ENCODE measurements at regions not wholly inside any gene's neighbourhood (a gene's known extent, or its start where the extent isn't known, plus 50 kb on each side); places are given as distances from the start of the nearest gene placed in this dataset.

- DNase-seq: peak in 1 of 2 donors; percentile 1
- H4K91ac ChIP-seq (ENCODE audit: low read depth, low read length): no peak overlapping the region
- H3K27me3 ChIP-seq (ENCODE audit: insufficient read depth, low read length): no peaks in the 10 kb centered on the region
- no peaks in the 10 kb centered on the region for H3K79me1 ChIP-seq (ENCODE audit: low read length)
- no peak overlapping the region for H3K18ac ChIP-seq (ENCODE audit: low read length)
- no peak overlapping the region for H2AK5ac ChIP-seq (ENCODE audit: low read length)
- H3K9me3 ChIP-seq (ENCODE audit: insufficient read depth, low read depth, low read length): no peaks in the 10 kb centered on the region
- no peak overlapping the region for H3K27ac ChIP-seq (ENCODE audit: low read depth, low read length)
- H3K4ac ChIP-seq (ENCODE audit: low read depth, low read length): no peak overlapping the region
- H3K36me3 ChIP-seq (ENCODE audit: control insufficient read depth in 1 of 2, insufficient read depth in 2 of 2, low read length in 2 of 2): no peaks in the 10 kb centered on the region
- no peaks in the 10 kb centered on the region for H3K4me1 ChIP-seq (ENCODE audit: control insufficient read depth in 1 of 2, insufficient read depth in 2 of 2, low read length in 2 of 2)
- no peak overlapping the region for H2BK120ac ChIP-seq (ENCODE audit: insufficient read depth, low read length, poor library complexity)
- no CpG with 5 or more reads among the region's 5 CpGs for WGBS (ENCODE audit: extremely low coverage, insufficient coverage, insufficient read length)
- H3K79me2 ChIP-seq (ENCODE audit: control insufficient read depth, insufficient read depth, low read length, poor library complexity): no peaks in the 10 kb centered on the region
- H3K23ac ChIP-seq (ENCODE audit: low read length): no peak overlapping the region
- H4K8ac ChIP-seq (ENCODE audit: low read depth, low read length): no peak overlapping the region
- H2AFZ ChIP-seq (ENCODE audit: insufficient read depth, low read length, poor library complexity): no peak overlapping the region
- no peak overlapping the region for H2BK5ac ChIP-seq (ENCODE audit: low read depth, low read length, poor library complexity)
- H4K12ac ChIP-seq (ENCODE audit: low read depth, low read length): no peak overlapping the region
- H3K4me3 ChIP-seq (ENCODE audit: low read depth, low read length): no peak overlapping the region
- H2BK12ac ChIP-seq (ENCODE audit: low read length): no peak overlapping the region
- no peak overlapping the region for H3K4me2 ChIP-seq (ENCODE audit: low read length)
- no peak overlapping the region for H3K9ac ChIP-seq (ENCODE audit: low read length)
- H3K14ac ChIP-seq (ENCODE audit: low read length): no peak overlapping the region
Observed at GRCh38 chrX:99549381-99549780, 860.7 kb downstream of the PCDH19 start.

DNA sequence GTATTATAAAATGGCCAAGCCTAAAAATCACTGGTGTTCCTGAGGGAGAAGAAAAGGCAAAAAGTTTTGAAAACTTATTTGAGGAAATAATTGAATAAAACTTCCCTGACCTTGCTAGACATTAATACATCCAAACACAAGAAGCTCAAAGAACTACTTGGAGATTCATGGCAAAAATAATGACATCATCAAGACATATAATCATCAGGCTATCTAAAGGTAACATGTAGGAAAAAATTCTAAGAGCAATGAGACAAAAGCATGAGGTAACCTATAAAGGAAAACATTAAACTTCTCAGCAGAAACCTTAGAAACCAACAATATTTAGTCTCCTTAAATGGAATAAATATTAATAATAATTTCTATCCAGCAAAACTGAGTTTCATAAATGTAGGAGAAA is 887.6 kb downstream of the PCDH19 start:
- H3K4me1 ChIP-seq (ENCODE audit: control insufficient read depth in 1 of 2, insufficient read depth in 2 of 2, low read length in 2 of 2): no peaks in the 10 kb centered on the region
- no peak overlapping the region for H3K18ac ChIP-seq (ENCODE audit: low read length)
- H2BK12ac ChIP-seq (ENCODE audit: low read length): no peak overlapping the region
- H2BK120ac ChIP-seq (ENCODE audit: insufficient read depth, low read length, poor library complexity): no peak overlapping the region
- H3K9ac ChIP-seq (ENCODE audit: low read length): no peak overlapping the region
- H4K91ac ChIP-seq (ENCODE audit: low read depth, low read length): no peak overlapping the region
- H3K14ac ChIP-seq (ENCODE audit: low read length): no peak overlapping the region
- no peaks in the 10 kb centered on the region for H3K79me2 ChIP-seq (ENCODE audit: control insufficient read depth, insufficient read depth, low read length, poor library complexity)
- no peak overlapping the region for H3K27ac ChIP-seq (ENCODE audit: low read depth, low read length)
- H2AFZ ChIP-seq (ENCODE audit: insufficient read depth, low read length, poor library complexity): no peak overlapping the region
- H3K4me2 ChIP-seq (ENCODE audit: low read length): no peak overlapping the region
- H3K23ac ChIP-seq (ENCODE audit: low read length): no peak overlapping the region
- no peak overlapping the region for H2BK5ac ChIP-seq (ENCODE audit: low read depth, low read length, poor library complexity)
- no peaks in the 10 kb centered on the region for H3K36me3 ChIP-seq (ENCODE audit: control insufficient read depth in 1 of 2, insufficient read depth in 2 of 2, low read length in 2 of 2)
- H2AK5ac ChIP-seq (ENCODE audit: low read length): no peak overlapping the region
- H3K79me1 ChIP-seq (ENCODE audit: low read length): no peaks in the 10 kb centered on the region
- no peak overlapping the region for H3K4ac ChIP-seq (ENCODE audit: low read depth, low read length)
- H4K12ac ChIP-seq (ENCODE audit: low read depth, low read length): no peak overlapping the region
- no peak for DNase-seq
- no peak overlapping the region for H4K8ac ChIP-seq (ENCODE audit: low read depth, low read length)
- H3K9me3 ChIP-seq (ENCODE audit: insufficient read depth, low read depth, low read length): no peaks in the 10 kb centered on the region
- no peak overlapping the region for H3K4me3 ChIP-seq (ENCODE audit: low read depth, low read length)
- H3K27me3 ChIP-seq (ENCODE audit: insufficient read depth, low read length): no peaks in the 10 kb centered on the region

GRCh38 chrX:99507768-99508167 is 902.3 kb downstream of the PCDH19 start:
- H3K4me3 ChIP-seq (ENCODE audit: low read depth, low read length): no peak overlapping the region
- H3K79me2 ChIP-seq (ENCODE audit: control insufficient read depth, insufficient read depth, low read length, poor library complexity): no peaks in the 10 kb centered on the region
- no peak overlapping the region for H3K9ac ChIP-seq (ENCODE audit: low read length)
- H2BK5ac ChIP-seq (ENCODE audit: low read depth, low read length, poor library complexity): no peak overlapping the region
- no peak overlapping the region for H2BK120ac ChIP-seq (ENCODE audit: insufficient read depth, low read length, poor library complexity)
- no peak overlapping the region for H3K4ac ChIP-seq (ENCODE audit: low read depth, low read length)
- H3K14ac ChIP-seq (ENCODE audit: low read length): no peak overlapping the region
- no peak overlapping the region for H3K23ac ChIP-seq (ENCODE audit: low read length)
- no peaks in the 10 kb centered on the region for H3K79me1 ChIP-seq (ENCODE audit: low read length)
- H3K9me3 ChIP-seq (ENCODE audit: insufficient read depth, low read depth, low read length): no peaks in the 10 kb centered on the region
- H4K8ac ChIP-seq (ENCODE audit: low read depth, low read length): no peak overlapping the region
- DNase-seq: no peak
- no peak overlapping the region for H2AK5ac ChIP-seq (ENCODE audit: low read length)
- H2AFZ ChIP-seq (ENCODE audit: insufficient read depth, low read length, poor library complexity): no peak overlapping the region
- H4K91ac ChIP-seq (ENCODE audit: low read depth, low read length): no peak overlapping the region
- H2BK12ac ChIP-seq (ENCODE audit: low read length): no peak overlapping the region
- H3K4me2 ChIP-seq (ENCODE audit: low read length): no peak overlapping the region
- no peak overlapping the region for H4K12ac ChIP-seq (ENCODE audit: low read depth, low read length)
- no peaks in the 10 kb centered on the region for H3K27me3 ChIP-seq (ENCODE audit: insufficient read depth, low read length)
- no peak overlapping the region for H3K18ac ChIP-seq (ENCODE audit: low read length)
- H3K4me1 ChIP-seq (ENCODE audit: control insufficient read depth in 1 of 2, insufficient read depth in 2 of 2, low read length in 2 of 2): no peaks in the 10 kb centered on the region
- H3K36me3 ChIP-seq (ENCODE audit: control insufficient read depth in 1 of 2, insufficient read depth in 2 of 2, low read length in 2 of 2): no peaks in the 10 kb centered on the region
- no peak overlapping the region for H3K27ac ChIP-seq (ENCODE audit: low read depth, low read length)

DNA sequence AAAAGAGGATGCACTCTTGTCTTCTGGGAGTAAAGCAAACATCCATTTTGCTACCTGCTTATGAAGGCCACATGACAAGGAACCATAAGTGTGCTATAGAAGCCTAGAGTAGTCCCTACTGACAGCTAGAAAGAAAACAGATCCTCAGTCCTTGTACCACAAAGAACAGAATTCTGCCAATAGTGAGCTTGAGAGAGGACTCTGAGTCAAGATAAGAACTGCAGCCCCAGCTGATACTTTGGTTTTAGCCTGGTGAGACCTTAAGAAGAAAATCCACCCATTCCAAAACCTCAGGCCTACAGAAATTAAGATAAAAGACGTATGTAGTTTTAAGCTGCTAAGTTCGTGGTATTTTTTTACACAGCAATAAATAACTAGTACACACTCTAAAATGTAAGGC is 914.6 kb downstream of the PCDH19 start:
- no CpG with 5 or more reads among the region's 2 CpGs for WGBS (ENCODE audit: extremely low coverage, insufficient coverage, insufficient read length)
- Histone ChIP-seq H2BK5ac (ENCODE audit: low read depth, low read length, poor library complexity) (no peak overlapping the region), H2BK12ac (ENCODE audit: low read length) (no peak overlapping the region)

DNA sequence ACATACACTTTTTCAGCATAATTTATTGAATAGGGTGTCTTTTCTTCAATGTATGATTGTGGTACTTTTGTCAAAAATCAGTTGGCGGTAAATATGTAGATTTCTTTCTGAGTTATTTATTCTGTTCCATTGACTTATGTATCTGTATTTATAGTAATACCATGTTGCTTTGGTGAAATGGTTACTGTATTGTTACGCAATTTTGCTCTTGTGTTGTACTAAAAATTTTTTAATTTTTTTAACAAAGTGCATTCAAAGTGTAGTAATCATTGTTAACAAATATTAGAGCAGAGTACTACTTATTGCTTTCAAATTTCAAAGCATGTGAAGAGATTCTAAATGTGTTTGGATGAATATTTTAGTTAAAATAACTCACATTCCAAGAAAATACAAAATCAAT is 915.4 kb downstream of the PCDH19 start:
- H3K36me3 ChIP-seq (ENCODE audit: control insufficient read depth in 1 of 2, insufficient read depth in 2 of 2, low read length in 2 of 2): no peaks in the 10 kb centered on the region

More for the DNA sequence above, 914.6 kb downstream of the PCDH19 start:
- no peak overlapping the region for H3K4me3 ChIP-seq (ENCODE audit: low read depth, low read length)
- no peaks in the 10 kb centered on the region for H3K9me3 ChIP-seq (ENCODE audit: insufficient read depth, low read depth, low read length)
- H2BK120ac ChIP-seq (ENCODE audit: insufficient read depth, low read length, poor library complexity): no peak overlapping the region
- DNase-seq: no peak
- H3K23ac ChIP-seq (ENCODE audit: low read length): no peak overlapping the region
- no peak overlapping the region for H4K8ac ChIP-seq (ENCODE audit: low read depth, low read length)
- H3K4me2 ChIP-seq (ENCODE audit: low read length): no peak overlapping the region
- H3K9ac ChIP-seq (ENCODE audit: low read length): no peak overlapping the region
- H3K27me3 ChIP-seq (ENCODE audit: insufficient read depth, low read length): no peaks in the 10 kb centered on the region
- no peak overlapping the region for H2AFZ ChIP-seq (ENCODE audit: insufficient read depth, low read length, poor library complexity)
- no peak overlapping the region for H2AK5ac ChIP-seq (ENCODE audit: low read length)
- H3K4me1 ChIP-seq (ENCODE audit: control insufficient read depth in 1 of 2, insufficient read depth in 2 of 2, low read length in 2 of 2): no peaks in the 10 kb centered on the region
- no peaks in the 10 kb centered on the region for H3K79me2 ChIP-seq (ENCODE audit: control insufficient read depth, insufficient read depth, low read length, poor library complexity)
- no peak overlapping the region for H4K91ac ChIP-seq (ENCODE audit: low read depth, low read length)
- no peak overlapping the region for H4K12ac ChIP-seq (ENCODE audit: low read depth, low read length)
- no peak overlapping the region for H3K18ac ChIP-seq (ENCODE audit: low read length)
- no peak overlapping the region for H3K4ac ChIP-seq (ENCODE audit: low read depth, low read length)
- H3K27ac ChIP-seq (ENCODE audit: low read depth, low read length): no peak overlapping the region
- no peak overlapping the region for H3K14ac ChIP-seq (ENCODE audit: low read length)
- H3K36me3 ChIP-seq (ENCODE audit: control insufficient read depth in 1 of 2, insufficient read depth in 2 of 2, low read length in 2 of 2): no peaks in the 10 kb centered on the region
- H3K79me1 ChIP-seq (ENCODE audit: low read length): no peaks in the 10 kb centered on the region

More for the DNA sequence above, 915.4 kb downstream of the PCDH19 start:
- Histone ChIP-seq H3K14ac (ENCODE audit: low read length) (no peak overlapping the region), H3K79me1 (ENCODE audit: low read length) (no peaks in the 10 kb centered on the region), H2BK5ac (ENCODE audit: low read depth, low read length, poor library complexity) (no peak overlapping the region), H3K9ac (ENCODE audit: low read length) (no peak overlapping the region), H3K9me3 (ENCODE audit: insufficient read depth, low read depth, low read length) (no peaks in the 10 kb centered on the region), H3K4me2 (ENCODE audit: low read length) (no peak overlapping the region), H2BK120ac (ENCODE audit: insufficient read depth, low read length, poor library complexity) (no peak overlapping the region), H3K27me3 (ENCODE audit: insufficient read depth, low read length) (no peaks in the 10 kb centered on the region), H2BK12ac (ENCODE audit: low read length) (no peak overlapping the region), H3K18ac (ENCODE audit: low read length) (no peak overlapping the region), H3K23ac (ENCODE audit: low read length) (no peak overlapping the region), H2AFZ (ENCODE audit: insufficient read depth, low read length, poor library complexity) (no peak overlapping the region), H3K4me1 (ENCODE audit: control insufficient read depth in 1 of 2, insufficient read depth in 2 of 2, low read length in 2 of 2) (no peaks in the 10 kb centered on the region), H3K27ac (ENCODE audit: low read depth, low read length) (no peak overlapping the region), H4K12ac (ENCODE audit: low read depth, low read length) (no peak overlapping the region), H3K4me3 (ENCODE audit: low read depth, low read length) (no peak overlapping the region), H3K4ac (ENCODE audit: low read depth, low read length) (no peak overlapping the region), H4K8ac (ENCODE audit: low read depth, low read length) (no peak overlapping the region), H4K91ac (ENCODE audit: low read depth, low read length) (no peak overlapping the region), H3K79me2 (ENCODE audit: control insufficient read depth, insufficient read depth, low read length, poor library complexity) (no peaks in the 10 kb centered on the region), H2AK5ac (ENCODE audit: low read length) (no peak overlapping the region)
- no peak for DNase-seq
- no CpG with 5 or more reads among the region's 2 CpGs for WGBS (ENCODE audit: extremely low coverage, insufficient coverage, insufficient read length)
